Mucosa of rectum (tissue), 2 donors: ENCODE measurements at regions not wholly inside any gene's neighbourhood (a gene's known extent, or its start where the extent isn't known, plus 50 kb on each side); places are given as distances from the start of the nearest gene placed in this dataset.

Experiments
- H3K27ac ChIP-seq, 2 donors: one replicate each; pipeline ENCODE4 v1.7.0; 2013; ENCODE audit warnings: inconsistent platforms in 2 of 2, low read depth in 2 of 2, low read length in 2 of 2
- H3K27me3 ChIP-seq, 2 donors: one replicate each; pipeline ENCODE4 v1.7.0; 2013; ENCODE audit warnings: low read length in 2 of 2; ENCODE audit not compliant: control insufficient read depth in 2 of 2, insufficient read depth in 2 of 2
- H3K36me3 ChIP-seq, 2 donors: one replicate each; pipeline ENCODE4 v1.7.0; 2013; ENCODE audit warnings: low read length in 2 of 2; ENCODE audit not compliant: control insufficient read depth in 2 of 2, insufficient read depth in 2 of 2
- H3K4me1 ChIP-seq, 2 donors: one replicate each; pipeline ENCODE4 v1.7.0; 2013; ENCODE audit warnings: low read length in 2 of 2, mild to moderate bottlenecking in 1 of 2; ENCODE audit not compliant: control insufficient read depth in 2 of 2, insufficient read depth in 2 of 2
- H3K4me3 ChIP-seq, 2 donors: one replicate each; pipeline ENCODE4 v1.7.0; 2013; ENCODE audit warnings: low read length in 2 of 2
- H3K9ac ChIP-seq, 2 donors: one replicate each; pipeline ENCODE4 v1.7.0; 2013; ENCODE audit warnings: low read length in 2 of 2, low read depth in 1 of 2, mild to moderate bottlenecking in 1 of 2
- H3K9me3 ChIP-seq, 2 donors: one replicate each; pipeline ENCODE4 v1.7.0; 2013; ENCODE audit warnings: low read length in 2 of 2; ENCODE audit not compliant: control insufficient read depth in 2 of 2
- donor health status: healthy.
- donor health status: Normal muscosa, but diverticular disease.

GRCh38 chr12:87720967-87721366, 308.2 kb downstream of the C12orf50 start:
- no peaks in the 10 kb centered on the region for H3K4me1 ChIP-seq
- H3K4me3 ChIP-seq = no peak overlapping the region
- no peak overlapping the region for H3K27ac ChIP-seq
- H3K9me3 ChIP-seq = no peaks in the 10 kb centered on the region
- H3K9ac ChIP-seq = no peak overlapping the region
- no peaks in the 10 kb centered on the region for H3K36me3 ChIP-seq
- no peaks in the 10 kb centered on the region for H3K27me3 ChIP-seq

GRCh38 chr12:87704374-87704773, 324.8 kb downstream of the C12orf50 start:
- no peaks in the 10 kb centered on the region for H3K27me3 ChIP-seq
- no peak overlapping the region for H3K9ac ChIP-seq
- no peaks in the 10 kb centered on the region for H3K36me3 ChIP-seq
- H3K4me1 ChIP-seq = no peaks in the 10 kb centered on the region
- H3K27ac ChIP-seq = no peak overlapping the region
- no peaks in the 10 kb centered on the region for H3K9me3 ChIP-seq
- no peak overlapping the region for H3K4me3 ChIP-seq

- no peaks in the 10 kb centered on the region for H3K9me3 ChIP-seq
- H3K4me1 ChIP-seq = no peaks in the 10 kb centered on the region
- no peak overlapping the region for H3K9ac ChIP-seq
- H3K4me3 ChIP-seq = no peak overlapping the region
- H3K27me3 ChIP-seq = no peaks in the 10 kb centered on the region
- H3K27ac ChIP-seq = no peak overlapping the region
- H3K36me3 ChIP-seq = no peaks in the 10 kb centered on the region
Observed at GRCh38 chr12:87690236-87690810, 338.9 kb downstream of the C12orf50 start.

GRCh38 chr12:87689196-87689595, 340.0 kb downstream of the C12orf50 start:
- no peak overlapping the region for H3K4me3 ChIP-seq
- no peak overlapping the region for H3K9ac ChIP-seq
- H3K9me3 ChIP-seq = no peaks in the 10 kb centered on the region
- no peaks in the 10 kb centered on the region for H3K4me1 ChIP-seq
- no peaks in the 10 kb centered on the region for H3K27me3 ChIP-seq
- no peak overlapping the region for H3K27ac ChIP-seq
- H3K36me3 ChIP-seq = no peaks in the 10 kb centered on the region

- no peak overlapping the region for H3K27ac ChIP-seq
- no peak overlapping the region for H3K9ac ChIP-seq
- H3K9me3 ChIP-seq = no peaks in the 10 kb centered on the region
- H3K27me3 ChIP-seq = no peaks in the 10 kb centered on the region
- no peaks in the 10 kb centered on the region for H3K4me1 ChIP-seq
- H3K4me3 ChIP-seq = no peak overlapping the region
- no peaks in the 10 kb centered on the region for H3K36me3 ChIP-seq
Observed at GRCh38 chr12:87687362-87687761, 341.8 kb downstream of the C12orf50 start.

- H3K36me3 ChIP-seq = no peaks in the 10 kb centered on the region
- H3K9ac ChIP-seq = no peak overlapping the region
- H3K4me3 ChIP-seq = no peak overlapping the region
- no peak overlapping the region for H3K27ac ChIP-seq
- no peaks in the 10 kb centered on the region for H3K27me3 ChIP-seq
- no peaks in the 10 kb centered on the region for H3K4me1 ChIP-seq
- no peaks in the 10 kb centered on the region for H3K9me3 ChIP-seq
Observed at GRCh38 chr12:87685696-87686095, 343.5 kb downstream of the C12orf50 start.

GRCh38 chr12:87679251-87679650, 349.9 kb downstream of the C12orf50 start:
- Histone ChIP-seq H3K27me3 (no peaks in the 10 kb centered on the region), H3K9ac (no peak overlapping the region), H3K27ac (no peak overlapping the region), H3K36me3 (no peaks in the 10 kb centered on the region), H3K4me1 (no peaks in the 10 kb centered on the region), H3K9me3 (no peaks in the 10 kb centered on the region), H3K4me3 (no peak overlapping the region)

- no peak overlapping the region for H3K4me3 ChIP-seq
Observed at GRCh38 chr12:87678453-87678852, 350.7 kb downstream of the C12orf50 start.

GRCh38 chr12:87676731-87677130, 352.5 kb downstream of the C12orf50 start:
- Histone ChIP-seq H3K36me3 (no peaks in the 10 kb centered on the region), H3K4me3 (no peak overlapping the region), H3K27me3 (no peaks in the 10 kb centered on the region), H3K9ac (no peak overlapping the region), H3K4me1 (no peaks in the 10 kb centered on the region), H3K9me3 (no peaks in the 10 kb centered on the region), H3K27ac (no peak overlapping the region)

More at GRCh38 chr12:87678453-87678852, 350.7 kb downstream of the C12orf50 start:
- H3K36me3 ChIP-seq = no peaks in the 10 kb centered on the region
- no peaks in the 10 kb centered on the region for H3K27me3 ChIP-seq
- no peak overlapping the region for H3K9ac ChIP-seq
- no peak overlapping the region for H3K27ac ChIP-seq
- no peaks in the 10 kb centered on the region for H3K4me1 ChIP-seq
- no peaks in the 10 kb centered on the region for H3K9me3 ChIP-seq

- no peak overlapping the region for H3K27ac ChIP-seq
- no peaks in the 10 kb centered on the region for H3K27me3 ChIP-seq
- no peak overlapping the region for H3K9ac ChIP-seq
- no peak overlapping the region for H3K4me3 ChIP-seq
- no peaks in the 10 kb centered on the region for H3K36me3 ChIP-seq
- no peaks in the 10 kb centered on the region for H3K4me1 ChIP-seq
- no peaks in the 10 kb centered on the region for H3K9me3 ChIP-seq
Observed at GRCh38 chr12:87671757-87672156, 357.4 kb downstream of the C12orf50 start.

- no peaks in the 10 kb centered on the region for H3K9me3 ChIP-seq
- H3K9ac ChIP-seq = no peak overlapping the region
- no peaks in the 10 kb centered on the region for H3K4me1 ChIP-seq
- H3K4me3 ChIP-seq = no peak overlapping the region
- H3K27me3 ChIP-seq = no peaks in the 10 kb centered on the region
- no peak overlapping the region for H3K27ac ChIP-seq
- no peaks in the 10 kb centered on the region for H3K36me3 ChIP-seq
Observed at GRCh38 chr12:87670448-87670847, 358.8 kb downstream of the C12orf50 start.
